Calu3 (cell line): ENCODE measurements at regions not wholly inside any gene's neighbourhood (a gene's known extent, or its start where the extent isn't known, plus 50 kb on each side); places are given as distances from the start of the nearest gene placed in this dataset.

Source experiments
- BruUV-seq: library from RNA; stranded (reverse); fragments of 400-500 nt; replicated peaks from 2 replicates; lab custom pipeline; 2021; lab: Mats Ljungman, UMichigan
- CTCF ChIA-PET: fragments of 300-600 bp; sonication (Branson Sonifier 250); formaldehyde crosslinking; loops from one replicate; lab custom pipeline; 2022; ENCODE audit warnings: antibody characterized with exemption; lab: Charles Lee
- DNase-seq: peaks from one replicate; pipeline ENCODE4 v3.0.0; 2022
- H3K27ac Mint-ChIP-seq: one replicate; pipeline ENCODE4 v1.8.0; 2022; ENCODE audit warnings: mixed read lengths; ENCODE audit not compliant: unreplicated experiment
- H3K27me3 Mint-ChIP-seq: one replicate; pipeline ENCODE4 v1.8.0; 2022; ENCODE audit warnings: mixed read lengths; ENCODE audit not compliant: unreplicated experiment
- H3K36me3 Mint-ChIP-seq: one replicate; pipeline ENCODE4 v1.8.0; 2022; ENCODE audit warnings: mild to moderate bottlenecking, moderate library complexity, mixed read lengths; ENCODE audit not compliant: insufficient read depth, unreplicated experiment
- H3K4me1 Mint-ChIP-seq: one replicate; pipeline ENCODE4 v1.8.0; 2022; ENCODE audit warnings: mild to moderate bottlenecking, low read depth, mixed read lengths; ENCODE audit not compliant: unreplicated experiment
- H3K4me3 Mint-ChIP-seq: one replicate; pipeline ENCODE4 v1.8.0; 2022; ENCODE audit warnings: mild to moderate bottlenecking, low read depth, moderate library complexity, mixed read lengths; ENCODE audit not compliant: unreplicated experiment
- H3K9me3 Mint-ChIP-seq: one replicate; pipeline ENCODE4 v1.8.0; 2022; ENCODE audit warnings: low read depth, mixed read lengths; ENCODE audit not compliant: unreplicated experiment
- intact Hi-C: fragments of 100-400 bp; cut with micrococcal nuclease; formaldehyde crosslinking; loops from one replicate; pipeline ENCODE4 v1.10.0; 2022; ENCODE audit not compliant: unreplicated experiment
- TF ChIP-seq, protein P1 (sequence below): fragments of 200-600 bp; IDR thresholded peaks from one replicate; pipeline ENCODE4 v1.8.0; 2022; ENCODE audit warnings: antibody characterized with exemption; ENCODE audit not compliant: unreplicated experiment

DNA sequence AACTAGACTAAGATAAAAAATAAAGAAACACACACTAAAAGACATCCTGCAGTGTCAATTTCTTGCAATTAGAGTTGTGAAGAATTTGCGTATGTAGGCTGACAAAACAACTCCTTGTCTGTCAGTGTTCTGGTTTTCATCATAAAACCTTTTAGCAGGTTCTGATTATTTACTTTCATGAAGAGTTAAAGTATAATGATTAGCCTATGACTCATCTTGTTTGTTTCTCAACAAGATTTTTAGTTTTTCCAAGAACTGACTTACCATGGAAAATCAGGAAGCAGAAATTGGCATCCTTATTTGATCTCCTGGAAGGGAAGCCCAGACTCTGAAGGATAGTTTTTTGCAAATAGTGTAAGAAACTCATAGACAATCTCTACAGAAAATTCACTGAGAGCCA lies 848.7 kb upstream of the PCDH9 start:
- Mint-ChIP-seq H3K4me3 (no peak overlapping the region), H3K27me3 (no peaks in the 10 kb centered on the region)
- intact Hi-C loops, result no loop called here

GRCh38 chr13:68078469-68078868 lies 848.3 kb upstream of the PCDH9 start:
- H3K36me3 Mint-ChIP-seq, result no peaks in the 10 kb centered on the region
- no peak for DNase-seq

More for the DNA sequence above, 848.7 kb upstream of the PCDH9 start:
- Mint-ChIP-seq H3K4me1 (no peaks in the 10 kb centered on the region), H3K27ac (no peak overlapping the region), H3K9me3 (peaks cover 2% of the 10 kb centered on the region), H3K36me3 (no peaks in the 10 kb centered on the region)
- DNase-seq, result no peak
- CTCF ChIA-PET, result no interaction called here
- BruUV-seq, result no TSS peak
- TF ChIP-seq, protein P1, sequence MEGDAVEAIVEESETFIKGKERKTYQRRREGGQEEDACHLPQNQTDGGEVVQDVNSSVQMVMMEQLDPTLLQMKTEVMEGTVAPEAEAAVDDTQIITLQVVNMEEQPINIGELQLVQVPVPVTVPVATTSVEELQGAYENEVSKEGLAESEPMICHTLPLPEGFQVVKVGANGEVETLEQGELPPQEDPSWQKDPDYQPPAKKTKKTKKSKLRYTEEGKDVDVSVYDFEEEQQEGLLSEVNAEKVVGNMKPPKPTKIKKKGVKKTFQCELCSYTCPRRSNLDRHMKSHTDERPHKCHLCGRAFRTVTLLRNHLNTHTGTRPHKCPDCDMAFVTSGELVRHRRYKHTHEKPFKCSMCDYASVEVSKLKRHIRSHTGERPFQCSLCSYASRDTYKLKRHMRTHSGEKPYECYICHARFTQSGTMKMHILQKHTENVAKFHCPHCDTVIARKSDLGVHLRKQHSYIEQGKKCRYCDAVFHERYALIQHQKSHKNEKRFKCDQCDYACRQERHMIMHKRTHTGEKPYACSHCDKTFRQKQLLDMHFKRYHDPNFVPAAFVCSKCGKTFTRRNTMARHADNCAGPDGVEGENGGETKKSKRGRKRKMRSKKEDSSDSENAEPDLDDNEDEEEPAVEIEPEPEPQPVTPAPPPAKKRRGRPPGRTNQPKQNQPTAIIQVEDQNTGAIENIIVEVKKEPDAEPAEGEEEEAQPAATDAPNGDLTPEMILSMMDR, result no peak

DNA sequence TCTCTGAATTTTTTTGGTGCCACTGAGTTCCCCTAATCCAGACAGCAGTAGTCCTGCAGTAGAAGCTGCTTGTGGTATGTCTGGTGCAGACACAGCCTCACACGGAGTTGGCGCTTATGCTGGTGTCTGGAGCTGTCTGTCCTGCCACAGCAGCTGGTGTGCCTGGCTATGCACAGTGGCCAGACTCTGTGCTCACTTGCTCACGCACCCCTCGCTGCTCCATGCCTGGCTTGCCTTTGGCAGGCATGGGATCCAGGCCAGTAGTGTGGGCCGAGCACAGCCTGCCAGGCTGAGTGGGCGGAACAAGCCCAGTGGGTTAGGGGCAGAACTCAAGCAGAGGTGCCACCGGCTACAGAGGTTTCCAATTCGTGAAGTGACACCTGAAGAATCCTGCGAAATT lies 845.9 kb upstream of the PCDH9 start:
- H3K4me3 Mint-ChIP-seq, result no peak overlapping the region
- DNase-seq, result no peak
- CTCF ChIA-PET, result no interaction called here
- H3K36me3 Mint-ChIP-seq, result no peaks in the 10 kb centered on the region
- H3K9me3 Mint-ChIP-seq, result peaks cover 2% of the 10 kb centered on the region
- no peak overlapping the region for H3K27ac Mint-ChIP-seq
- no TSS peak for BruUV-seq
- intact Hi-C loops, result no loop called here
- no peaks in the 10 kb centered on the region for H3K4me1 Mint-ChIP-seq
- TF ChIP-seq, protein P1, result no peak
- no peaks in the 10 kb centered on the region for H3K27me3 Mint-ChIP-seq

More at GRCh38 chr13:68078469-68078868, 848.3 kb upstream of the PCDH9 start:
- no peaks in the 10 kb centered on the region for H3K27me3 Mint-ChIP-seq
- intact Hi-C loops, result no loop called here
- H3K4me3 Mint-ChIP-seq, result no peak overlapping the region
- TF ChIP-seq, protein P1, result no peak
- no peak overlapping the region for H3K27ac Mint-ChIP-seq
- no TSS peak for BruUV-seq
- H3K4me1 Mint-ChIP-seq, result no peaks in the 10 kb centered on the region
- CTCF ChIA-PET, result no interaction called here
- peaks cover 2% of the 10 kb centered on the region for H3K9me3 Mint-ChIP-seq

DNA sequence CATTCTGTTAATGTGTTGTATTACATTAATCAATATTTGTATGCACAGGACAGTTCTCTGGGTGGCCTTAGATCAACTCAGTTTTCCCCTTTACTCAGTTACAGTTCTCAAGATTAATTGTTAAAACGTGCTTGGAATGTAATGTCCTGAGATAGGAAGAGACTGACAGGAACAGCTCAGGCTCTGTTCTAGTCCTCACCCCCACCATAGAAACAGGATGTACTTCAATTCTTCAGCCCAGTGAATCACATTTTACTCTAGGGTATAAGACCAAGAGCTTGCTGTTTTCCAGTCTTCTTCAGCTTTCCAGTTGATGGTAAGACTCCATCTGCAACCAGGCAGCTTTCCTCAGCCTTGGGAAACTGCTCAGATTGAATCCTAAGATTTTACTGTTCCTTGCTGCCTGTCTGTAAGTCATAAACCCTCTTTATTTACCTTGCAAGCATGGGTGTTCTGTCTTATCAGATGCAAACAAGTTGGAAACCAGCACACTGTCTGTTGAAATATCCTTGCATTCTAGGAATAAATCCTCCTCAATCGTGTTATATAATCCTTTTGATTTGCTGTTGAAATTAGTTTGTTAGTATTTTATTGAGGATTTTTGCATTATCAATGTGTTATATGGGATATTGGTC lies 836.9 kb upstream of the PCDH9 start:
- no TSS peak for BruUV-seq
- H3K4me3 Mint-ChIP-seq, result no peak overlapping the region
- no peaks in the 10 kb centered on the region for H3K9me3 Mint-ChIP-seq
- no peaks in the 10 kb centered on the region for H3K36me3 Mint-ChIP-seq
- no peak for DNase-seq
- no peak overlapping the region for H3K27ac Mint-ChIP-seq
- CTCF ChIA-PET, result no interaction called here
- no peaks in the 10 kb centered on the region for H3K27me3 Mint-ChIP-seq
- intact Hi-C loops, result no loop called here
- H3K4me1 Mint-ChIP-seq, result no peaks in the 10 kb centered on the region
- TF ChIP-seq, protein P1, result no peak
